ENCODE measurements at regions not wholly inside any gene's neighbourhood (a gene's known extent, or its start where the extent isn't known, plus 50 kb on each side); places are given as distances from the start of the nearest gene placed in this dataset.

DNA sequence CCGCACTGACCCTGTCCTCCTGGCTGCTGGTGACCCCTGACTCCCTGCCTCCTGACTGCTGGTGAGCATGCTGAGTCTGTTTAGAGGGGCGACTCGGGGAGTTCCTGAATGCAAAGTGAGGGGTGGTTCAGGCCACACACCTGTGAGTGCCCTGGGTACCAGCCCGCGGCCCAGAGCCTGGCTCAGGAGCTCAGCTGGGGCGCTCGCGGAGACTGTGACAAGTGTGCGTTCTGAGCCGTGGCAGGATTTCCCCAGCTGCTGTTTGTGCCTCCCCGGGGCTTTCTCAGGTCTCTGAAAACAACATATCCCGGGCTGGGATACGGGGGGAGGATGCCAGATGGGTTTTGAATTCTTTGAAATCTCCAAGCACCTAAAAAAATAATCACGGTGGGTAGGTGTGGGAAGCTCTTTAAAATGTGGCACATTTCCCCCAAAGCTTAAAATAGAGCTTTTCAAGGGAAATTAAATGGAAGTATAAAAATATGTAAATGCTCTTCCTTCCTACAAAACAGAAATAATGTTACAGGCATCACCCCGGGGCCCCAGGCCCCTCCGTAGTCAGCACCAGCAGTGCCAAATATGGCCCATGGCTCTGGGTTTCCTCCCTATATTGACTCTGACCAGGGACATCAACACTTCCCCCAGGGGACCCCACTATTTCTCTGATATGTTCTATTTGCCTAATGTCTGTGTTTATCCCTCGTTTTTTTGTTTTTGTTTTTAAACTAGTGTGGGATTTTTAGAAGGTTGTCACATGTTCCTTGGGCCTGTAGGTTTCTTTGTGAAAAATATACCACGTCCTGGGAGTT, 49.9 kb upstream of the TAGAP start:
- TF ChIP-seq CTCF (IDR thresholded peaks at IDR 0.05) (no peak), POLR2A (IDR thresholded peaks at IDR 0.05) (no peak), EP300 (IDR thresholded peaks at IDR 0.05; ENCODE audit: low read depth) (no peak)
